GM13976 (cell line): ENCODE measurements at regions not wholly inside any gene's neighbourhood (a gene's known extent, or its start where the extent isn't known, plus 50 kb on each side); places are given as distances from the start of the nearest gene placed in this dataset.

Source experiments
- DNase-seq: peaks from one replicate; pipeline ENCODE4 v3.0.0; 2012; ENCODE audit warnings: low spot score
- CTCF ChIP-seq: IDR thresholded peaks from 2 replicates; pipeline ENCODE4 v1.5.1; 2012; ENCODE audit warnings: borderline replicate concordance, mild to moderate bottlenecking; ENCODE audit not compliant: insufficient read depth; ENCODE audit errors: extremely low read depth, missing control alignments, control extremely low read depth
- in situ Hi-C: fragments of 300-500 bp; cut with MboI; formaldehyde crosslinking; loops from one replicate; pipeline ENCODE4 v1.12.0; 2022; ENCODE audit warnings: low sequenced_read_pairs, mixed read lengths, inconsistent platforms; ENCODE audit not compliant: unreplicated experiment

- in situ Hi-C loops: no loop called here
Measured at GRCh38 chr16:52650318-52650717, 103.4 kb upstream of the TOX3 start.

GRCh38 chr16:52649870-52650269 lies 102.9 kb upstream of the TOX3 start:
- no peak for DNase-seq
- in situ Hi-C loops: no loop called here
- TF ChIP-seq CTCF: no peak

More at GRCh38 chr16:52650318-52650717, 103.4 kb upstream of the TOX3 start:
- DNase-seq: no peak
- TF ChIP-seq CTCF: no peak

- DNase-seq: no peak
- TF ChIP-seq CTCF: no peak
- in situ Hi-C loops: no loop called here
Measured at GRCh38 chr16:52647588-52647987, 100.6 kb upstream of the TOX3 start.

GRCh38 chr16:52643006-52643405 lies 96.1 kb upstream of the TOX3 start:
- in situ Hi-C loops: no loop called here
- no peak for DNase-seq
- no peak for TF ChIP-seq CTCF

GRCh38 chr16:52634528-52634927 lies 87.6 kb upstream of the TOX3 start:
- in situ Hi-C loops: no loop called here
- DNase-seq: no peak
- no peak for TF ChIP-seq CTCF

GRCh38 chr16:52634104-52634503 lies 87.2 kb upstream of the TOX3 start:
- DNase-seq: no peak
- in situ Hi-C loops: no loop called here
- TF ChIP-seq CTCF: no peak

- in situ Hi-C loops: no loop called here
- no peak for TF ChIP-seq CTCF
- DNase-seq: no peak
Measured at GRCh38 chr16:52633230-52633629, 86.3 kb upstream of the TOX3 start.
